Adrenal gland (tissue), 5 donors: ENCODE measurements at regions not wholly inside any gene's neighbourhood (a gene's known extent, or its start where the extent isn't known, plus 50 kb on each side); places are given as distances from the start of the nearest gene placed in this dataset.

ENCODE experiments used
- POLR2A ChIP-seq, 2 donors: fragments of 450-650 bp; IDR thresholded peaks; one replicate each; pipeline ENCODE4 v1.6.1; 2017; ENCODE audit warnings: antibody characterized with exemption in 2 of 2, mild to moderate bottlenecking in 2 of 2, moderate library complexity in 1 of 2
- TF ChIP-seq, protein P1 (sequence below), 6 experiments: fragments of 450-650 bp in 4 of 6; fragments of 200-600 bp in 2 of 6; sonication (generic) in 1 of 6; IDR thresholded peaks; 1 replicate in 5 of 6; 2 replicates in 1 of 6; pipeline versions ENCODE4 v1.5.1 to v1.8.0; 2016 to 2021; ENCODE audit warnings: antibody characterized with exemption in 6 of 6, mild to moderate bottlenecking in 2 of 6, moderate library complexity in 1 of 6
- donor health status: DM: no; HTN: no; CAD: no.

DNA sequence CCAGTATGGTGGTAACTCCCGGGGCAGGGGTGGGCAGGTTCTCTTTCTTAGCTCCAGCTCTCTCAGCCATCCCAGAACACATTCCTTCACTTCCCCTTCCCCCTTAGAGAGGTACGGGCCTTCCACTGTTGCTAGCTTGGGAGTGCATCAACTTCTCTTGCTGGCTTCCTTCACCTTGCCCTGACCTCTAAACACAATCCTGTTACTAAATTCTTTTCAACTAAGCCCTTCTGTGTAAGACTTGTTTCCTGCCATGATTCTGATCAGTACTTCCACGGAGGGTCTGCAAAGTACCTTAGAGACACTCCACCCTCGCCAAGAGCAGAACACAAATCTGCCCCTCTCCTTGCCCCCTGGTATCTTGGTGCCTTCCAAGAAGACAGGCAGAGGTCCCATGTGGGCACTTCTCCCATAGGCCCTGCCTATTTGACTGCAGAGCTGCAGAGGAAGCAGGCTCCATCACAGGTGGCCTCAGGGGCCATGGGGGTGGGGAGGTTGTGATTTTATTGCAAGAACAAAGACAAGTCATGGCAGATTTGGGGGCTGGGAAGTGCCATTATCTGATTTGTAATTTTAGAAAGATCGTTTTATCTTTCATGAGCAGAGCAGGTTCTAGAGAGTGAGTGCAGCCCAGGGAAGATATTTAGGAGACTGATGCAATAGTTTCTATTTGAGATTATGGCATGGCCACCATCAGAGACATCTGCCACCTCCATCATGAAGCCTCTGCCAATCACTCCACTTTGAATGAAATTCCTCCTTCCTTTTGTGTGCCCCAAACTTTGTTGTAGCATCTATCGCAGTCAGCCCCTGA lies 182.5 kb upstream of the JUN start:
- TF ChIP-seq, protein P1, sequence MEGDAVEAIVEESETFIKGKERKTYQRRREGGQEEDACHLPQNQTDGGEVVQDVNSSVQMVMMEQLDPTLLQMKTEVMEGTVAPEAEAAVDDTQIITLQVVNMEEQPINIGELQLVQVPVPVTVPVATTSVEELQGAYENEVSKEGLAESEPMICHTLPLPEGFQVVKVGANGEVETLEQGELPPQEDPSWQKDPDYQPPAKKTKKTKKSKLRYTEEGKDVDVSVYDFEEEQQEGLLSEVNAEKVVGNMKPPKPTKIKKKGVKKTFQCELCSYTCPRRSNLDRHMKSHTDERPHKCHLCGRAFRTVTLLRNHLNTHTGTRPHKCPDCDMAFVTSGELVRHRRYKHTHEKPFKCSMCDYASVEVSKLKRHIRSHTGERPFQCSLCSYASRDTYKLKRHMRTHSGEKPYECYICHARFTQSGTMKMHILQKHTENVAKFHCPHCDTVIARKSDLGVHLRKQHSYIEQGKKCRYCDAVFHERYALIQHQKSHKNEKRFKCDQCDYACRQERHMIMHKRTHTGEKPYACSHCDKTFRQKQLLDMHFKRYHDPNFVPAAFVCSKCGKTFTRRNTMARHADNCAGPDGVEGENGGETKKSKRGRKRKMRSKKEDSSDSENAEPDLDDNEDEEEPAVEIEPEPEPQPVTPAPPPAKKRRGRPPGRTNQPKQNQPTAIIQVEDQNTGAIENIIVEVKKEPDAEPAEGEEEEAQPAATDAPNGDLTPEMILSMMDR (IDR thresholded peaks at IDR 0.05) = no peak
- TF ChIP-seq POLR2A (IDR thresholded peaks at IDR 0.05) = no peak
